BE2C (cell line): ENCODE measurements at regions not wholly inside any gene's neighbourhood (a gene's known extent, or its start where the extent isn't known, plus 50 kb on each side); places are given as distances from the start of the nearest gene placed in this dataset.
"Not testable (repeated sequence)": the region's sequence is repeated elsewhere in the genome, so short reads cannot be mapped to it uniquely, and the experiment has no call there.

Experiments used
- DNase-seq: peaks from one replicate; pipeline ENCODE4 v3.0.0-alpha.2; 2020
- H3K27me3 ChIP-seq: fragments of 250-450 bp; sonication (Bioruptor Pico); 2 replicates; pipeline ENCODE4 v1.5.1; 2020; ENCODE audit warnings: mild to moderate bottlenecking
- H3K36me3 ChIP-seq: fragments of 250-450 bp; sonication (Bioruptor Pico); 2 replicates; pipeline ENCODE4 v1.5.1; 2020; ENCODE audit warnings: mild to moderate bottlenecking
- H3K4me1 ChIP-seq: fragments of 250-450 bp; sonication (Bioruptor Pico); 2 replicates; pipeline ENCODE4 v1.5.1; 2020
- H3K4me3 ChIP-seq: 2 replicates; pipeline ENCODE4 v1.5.1; 2011; ENCODE audit warnings: low read depth, low read length
- H3K9me3 ChIP-seq: fragments of 250-450 bp; sonication (Bioruptor Pico); 2 replicates; pipeline ENCODE4 v1.5.1; 2020
- CTCF ChIP-seq: IDR thresholded peaks from 2 replicates; pipeline ENCODE4 v1.5.1; 2012; ENCODE audit warnings: mild to moderate bottlenecking, low read depth, low read length

GRCh38 chr2:192534072-192534471, 339.3 kb upstream of the TMEFF2 start:
- DNase-seq = no peak
- no peak overlapping the region for H3K4me3 ChIP-seq
- no peaks in the 10 kb centered on the region for H3K27me3 ChIP-seq
- H3K4me1 ChIP-seq = no peaks in the 10 kb centered on the region
- TF ChIP-seq CTCF = no peak
- no peaks in the 10 kb centered on the region for H3K36me3 ChIP-seq
- no peaks in the 10 kb centered on the region for H3K9me3 ChIP-seq

GRCh38 chr2:192524642-192525251, 330.0 kb upstream of the TMEFF2 start:
- H3K9me3 ChIP-seq, H3K36me3 ChIP-seq, DNase-seq, H3K27me3 ChIP-seq, H3K4me1 ChIP-seq, H3K4me3 ChIP-seq: not testable (repeated sequence)

GRCh38 chr2:192524214-192524613, 329.5 kb upstream of the TMEFF2 start:
- H3K4me3 ChIP-seq, H3K9me3 ChIP-seq, H3K27me3 ChIP-seq, DNase-seq, H3K36me3 ChIP-seq, H3K4me1 ChIP-seq: not testable (repeated sequence)

- no peak for DNase-seq
- Histone ChIP-seq H3K9me3 (no peaks in the 10 kb centered on the region), H3K27me3 (no peaks in the 10 kb centered on the region), H3K4me3 (no peak overlapping the region), H3K36me3 (no peaks in the 10 kb centered on the region), H3K4me1 (no peaks in the 10 kb centered on the region)
- no peak for TF ChIP-seq CTCF
These were observed 321.2 kb upstream of the TMEFF2 start for GRCh38 chr2:192515937-192516336.

- Histone ChIP-seq H3K36me3 (no peaks in the 10 kb centered on the region), H3K4me3 (no peak overlapping the region), H3K9me3 (no peaks in the 10 kb centered on the region), H3K4me1 (no peaks in the 10 kb centered on the region), H3K27me3 (no peaks in the 10 kb centered on the region)
- DNase-seq = no peak
- no peak for TF ChIP-seq CTCF
These were observed 318.8 kb upstream of the TMEFF2 start for GRCh38 chr2:192513575-192513974.

- H3K27me3 ChIP-seq, H3K4me1 ChIP-seq, H3K9me3 ChIP-seq, H3K4me3 ChIP-seq, DNase-seq, H3K36me3 ChIP-seq: not testable (repeated sequence)
These were observed 313.2 kb upstream of the TMEFF2 start for GRCh38 chr2:192507836-192508450.

GRCh38 chr2:192500550-192501200, 305.9 kb upstream of the TMEFF2 start:
- no peak for DNase-seq
- no peak for TF ChIP-seq CTCF
- H3K4me3 ChIP-seq = no peak overlapping the region
- no peaks in the 10 kb centered on the region for H3K9me3 ChIP-seq
- no peaks in the 10 kb centered on the region for H3K27me3 ChIP-seq
- H3K36me3 ChIP-seq = no peaks in the 10 kb centered on the region
- no peaks in the 10 kb centered on the region for H3K4me1 ChIP-seq
